Astrocyte (in vitro differentiated cells and primary cell): ENCODE measurements at regions not wholly inside any gene's neighbourhood (a gene's known extent, or its start where the extent isn't known, plus 50 kb on each side); places are given as distances from the start of the nearest gene placed in this dataset.

Source experiments
- CTCF ChIP-seq: IDR thresholded peaks from 2 replicates; pipeline ENCODE4 v1.5.1; 2011; ENCODE audit warnings: low read depth, mild to moderate bottlenecking, inconsistent platforms, low read length, moderate library complexity; ENCODE audit not compliant: insufficient read depth
- EZH2 ChIP-seq: IDR thresholded peaks from 2 replicates; pipeline ENCODE4 v1.6.1; 2012; ENCODE audit warnings: mild to moderate bottlenecking, low read length, inconsistent platforms; ENCODE audit not compliant: insufficient read depth

GRCh38 chr7:84700563-84701370 is 486.1 kb downstream of the SEMA3D start:
- TF ChIP-seq CTCF (no peak), EZH2 (no peak)
